ENCODE measurements at regions not wholly inside any gene's neighbourhood (a gene's known extent, or its start where the extent isn't known, plus 50 kb on each side); places are given as distances from the start of the nearest gene placed in this dataset.
A peak's percentile ranks its signal among the peaks of the same experiment; 100 is the strongest.
"Not testable (repeated sequence)": the region's sequence is repeated elsewhere in the genome, so short reads cannot be mapped to it uniquely, and the experiment has no call there.

GRCh38 chr4:167906851-167907250, 185.5 kb upstream of the ANXA10 start:
- DNase-seq (ENCODE audit: low read depth in 2 of 2) = peak in 1 of 2 donors; percentile 71
- H3K4me3 ChIP-seq (replicated peaks in 1 of 2; ENCODE audit: low read depth in 2 of 2, low read length in 2 of 2) = no peak overlapping the region
- TF ChIP-seq CTCF (IDR thresholded peaks at IDR 0.05; ENCODE audit: low read depth, low read length) = no peak

GRCh38 chr4:167908816-167909215, 183.5 kb upstream of the ANXA10 start:
- no peak overlapping the region for H3K4me3 ChIP-seq (replicated peaks in 1 of 2; ENCODE audit: low read depth in 2 of 2, low read length in 2 of 2)
- no peak for TF ChIP-seq CTCF (IDR thresholded peaks at IDR 0.05; ENCODE audit: low read depth, low read length)
- DNase-seq (ENCODE audit: low read depth in 2 of 2) = no peak

DNA sequence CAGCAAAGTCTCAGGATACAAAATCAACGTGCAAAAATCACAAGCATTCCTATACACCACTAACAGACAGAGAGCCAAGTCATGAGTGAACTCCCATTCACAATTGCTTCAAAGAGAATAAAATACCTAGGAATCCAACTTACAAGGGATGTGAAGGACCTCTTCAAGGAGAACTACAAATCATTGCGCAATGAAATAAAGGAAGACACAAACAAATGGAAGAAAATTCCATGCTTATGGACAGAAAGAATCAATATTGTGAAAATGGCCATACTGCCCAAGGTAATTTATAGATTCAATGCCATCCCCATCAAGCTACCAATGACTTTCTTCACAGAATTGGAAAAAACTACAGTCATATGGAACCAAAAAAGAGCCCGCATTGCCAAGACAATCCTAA, 179.8 kb upstream of the ANXA10 start:
- DNase-seq (ENCODE audit: low read depth in 2 of 2); H3K4me3 ChIP-seq (replicated peaks in 1 of 2; ENCODE audit: low read depth in 2 of 2, low read length in 2 of 2): not testable (repeated sequence)

GRCh38 chr4:167918077-167918476, 174.3 kb upstream of the ANXA10 start:
- no peak for TF ChIP-seq CTCF (IDR thresholded peaks at IDR 0.05; ENCODE audit: low read depth, low read length)
- H3K4me3 ChIP-seq (replicated peaks in 1 of 2; ENCODE audit: low read depth in 2 of 2, low read length in 2 of 2) = no peak overlapping the region
- DNase-seq (ENCODE audit: low read depth in 2 of 2) = peak in 1 of 2 donors; percentile 57

- no peak for TF ChIP-seq CTCF (IDR thresholded peaks at IDR 0.05; ENCODE audit: low read depth, low read length)
- no peak overlapping the region for H3K4me3 ChIP-seq (replicated peaks in 1 of 2; ENCODE audit: low read depth in 2 of 2, low read length in 2 of 2)
- DNase-seq (ENCODE audit: low read depth in 2 of 2) = no peak
Observed at GRCh38 chr4:167930166-167930565, 162.2 kb upstream of the ANXA10 start.

DNA sequence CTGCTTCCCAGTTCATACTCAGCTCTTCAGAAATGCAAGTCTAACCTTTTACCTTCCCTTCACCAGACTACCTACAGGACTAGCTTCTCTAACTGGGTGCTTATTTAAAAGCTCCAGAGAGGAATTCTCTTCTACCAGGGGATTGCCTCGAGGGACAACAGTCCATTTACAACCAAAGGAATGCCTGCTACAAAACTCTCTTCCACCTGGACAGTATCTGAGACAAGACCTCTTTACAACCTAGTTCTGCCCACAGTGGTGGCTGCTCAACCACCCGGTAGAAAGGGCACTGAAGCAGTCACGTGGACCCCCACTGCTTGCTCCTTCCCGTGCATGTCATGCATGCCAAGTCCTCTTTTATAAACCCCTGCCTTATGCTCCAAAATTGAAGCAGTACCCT, 158.1 kb upstream of the ANXA10 start:
- DNase-seq (ENCODE audit: low read depth in 2 of 2) = no peak
- TF ChIP-seq CTCF (IDR thresholded peaks at IDR 0.05; ENCODE audit: low read depth, low read length) = no peak

DNA sequence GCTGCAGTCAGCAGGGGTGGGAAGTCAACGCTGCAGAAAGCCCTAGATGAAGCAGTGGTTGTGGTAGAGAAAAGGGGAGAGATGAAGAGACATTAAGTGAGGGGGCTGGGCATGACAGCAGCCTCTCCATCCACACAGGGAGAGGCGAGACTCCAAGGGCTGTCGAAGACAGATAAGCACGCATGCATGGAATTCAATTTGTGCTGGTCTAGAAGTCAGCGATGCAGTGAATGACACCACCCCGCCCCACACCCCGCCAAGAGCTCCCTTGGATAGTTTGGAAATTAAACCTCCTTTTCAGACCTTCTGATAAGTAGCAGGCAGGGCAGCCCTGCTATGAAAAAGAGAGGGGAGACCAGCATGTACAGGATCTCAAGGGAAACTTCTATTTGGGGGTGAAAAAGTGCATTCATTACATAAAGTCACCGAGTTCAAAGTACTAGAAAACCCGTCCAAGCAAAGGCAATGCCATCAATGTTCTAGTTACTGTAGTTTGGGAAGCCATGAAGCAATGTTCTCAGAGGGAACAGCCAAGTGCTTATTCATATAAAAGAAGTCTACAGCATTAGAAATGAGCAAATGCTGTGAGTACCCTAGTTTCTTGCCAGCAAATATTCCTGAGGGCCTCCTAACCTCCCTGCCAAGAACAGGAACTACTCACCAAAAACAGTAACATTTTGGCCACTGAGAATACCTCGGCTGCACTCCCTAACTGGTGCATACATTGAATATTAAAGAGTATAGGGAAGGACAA, 152.3 kb upstream of the ANXA10 start:
- DNase-seq (ENCODE audit: low read depth in 2 of 2) = peak; percentile 56 to 58
- TF ChIP-seq CTCF (IDR thresholded peaks at IDR 0.05; ENCODE audit: low read depth, low read length) = no peak
- no peak overlapping the region for H3K4me3 ChIP-seq (replicated peaks in 1 of 2; ENCODE audit: low read depth in 2 of 2, low read length in 2 of 2)

More for the DNA sequence above, 158.1 kb upstream of the ANXA10 start:
- no peak overlapping the region for H3K4me3 ChIP-seq (replicated peaks in 1 of 2; ENCODE audit: low read depth in 2 of 2, low read length in 2 of 2)

Data from cardiac fibroblast (primary cell).